A673 (cell line): ENCODE measurements at regions not wholly inside any gene's neighbourhood (a gene's known extent, or its start where the extent isn't known, plus 50 kb on each side); places are given as distances from the start of the nearest gene placed in this dataset.

ENCODE experiments used
- CTCF ChIP-seq: fragments of 300-800, 200-600 bp; sonication (generic); conservative IDR thresholded peaks from 2 replicates; pipeline ENCODE4 v1.5.1; 2017; ENCODE audit warnings: low read depth, mild to moderate bottlenecking, antibody characterized with exemption, low read length, moderate library complexity, mixed read lengths
- EZH2 ChIP-seq: fragments of 200-600 bp; sonication (generic); IDR thresholded peaks from 2 replicates; pipeline ENCODE4 v1.6.1; 2017; ENCODE audit warnings: borderline replicate concordance, low read depth, mild to moderate bottlenecking, mixed read lengths, antibody characterized with exemption, low read length; ENCODE audit not compliant: poor library complexity, severe bottlenecking

- no peak for TF ChIP-seq EZH2
- no peak for TF ChIP-seq CTCF
These were observed 65.8 kb downstream of the FOS start for GRCh38 chr14:75344411-75344810.
